SJCRH30 (cell line): ENCODE measurements at regions not wholly inside any gene's neighbourhood (a gene's known extent, or its start where the extent isn't known, plus 50 kb on each side); places are given as distances from the start of the nearest gene placed in this dataset.
"Not testable (repeated sequence)": the region's sequence is repeated elsewhere in the genome, so short reads cannot be mapped to it uniquely, and the experiment has no call there.

ENCODE experiments used
- DNase-seq, 2 experiments: peaks; one replicate each; pipeline ENCODE4 v3.0.0-alpha.2; 2015 to 2020
- H3K27ac ChIP-seq: fragments of 250-450 bp; sonication (Bioruptor Pico); 2 replicates; pipeline ENCODE4 v1.5.1; 2020; ENCODE audit warnings: mild to moderate bottlenecking, moderate library complexity
- H3K27me3 ChIP-seq: fragments of 250-450 bp; sonication (Bioruptor Pico); 2 replicates; pipeline ENCODE4 v1.5.1; 2020; ENCODE audit warnings: mild to moderate bottlenecking, moderate library complexity
- H3K36me3 ChIP-seq: fragments of 250-450 bp; sonication (Bioruptor Pico); 2 replicates; pipeline ENCODE4 v1.5.1; 2020; ENCODE audit warnings: mild to moderate bottlenecking, moderate library complexity
- H3K4me1 ChIP-seq: fragments of 250-450 bp; sonication (Bioruptor Pico); 2 replicates; pipeline ENCODE4 v1.5.1; 2020; ENCODE audit warnings: mild to moderate bottlenecking, moderate library complexity
- H3K4me3 ChIP-seq: fragments of 250-450 bp; sonication (Bioruptor Pico); 2 replicates; pipeline ENCODE4 v1.5.1; 2020; ENCODE audit warnings: mild to moderate bottlenecking, moderate library complexity
- H3K9me3 ChIP-seq: fragments of 250-450 bp; sonication (Bioruptor Pico); replicated peaks from 2 replicates; pipeline ENCODE4 v1.5.1; 2020; ENCODE audit warnings: mild to moderate bottlenecking, moderate library complexity

GRCh38 chr2:228522276-228522675, 340.8 kb upstream of the SPHKAP start:
- Histone ChIP-seq H3K4me3 (no peak overlapping the region), H3K9me3 (no peaks in the 10 kb centered on the region), H3K27me3 (no peaks in the 10 kb centered on the region), H3K4me1 (peaks cover 12% of the 10 kb centered on the region), H3K27ac (no peak overlapping the region), H3K36me3 (no peaks in the 10 kb centered on the region)
- no peak for DNase-seq

- Histone ChIP-seq H3K36me3 (no peaks in the 10 kb centered on the region), H3K27ac (no peak overlapping the region), H3K27me3 (no peaks in the 10 kb centered on the region)
Measured at GRCh38 chr2:228519561-228519960, 338.1 kb upstream of the SPHKAP start.

GRCh38 chr2:228516019-228516418, 334.5 kb upstream of the SPHKAP start:
- Histone ChIP-seq H3K27ac (no peak overlapping the region), H3K4me3 (no peak overlapping the region), H3K36me3 (no peaks in the 10 kb centered on the region), H3K9me3 (no peaks in the 10 kb centered on the region), H3K27me3 (no peaks in the 10 kb centered on the region), H3K4me1 (no peaks in the 10 kb centered on the region)
- DNase-seq = peak in 1 of 2 experiments; percentile 9

More at GRCh38 chr2:228519561-228519960, 338.1 kb upstream of the SPHKAP start:
- no peak overlapping the region for H3K4me3 ChIP-seq
- H3K9me3 ChIP-seq = no peaks in the 10 kb centered on the region
- no peaks in the 10 kb centered on the region for H3K4me1 ChIP-seq
- DNase-seq = no peak

GRCh38 chr2:228513480-228513879, 332.0 kb upstream of the SPHKAP start:
- not testable (repeated sequence) for DNase-seq, H3K4me3 ChIP-seq, H3K36me3 ChIP-seq, H3K9me3 ChIP-seq, H3K4me1 ChIP-seq, H3K27ac ChIP-seq, H3K27me3 ChIP-seq

- Histone ChIP-seq H3K36me3 (no peaks in the 10 kb centered on the region), H3K4me3 (no peak overlapping the region), H3K9me3 (no peaks in the 10 kb centered on the region), H3K27ac (no peak overlapping the region), H3K27me3 (no peaks in the 10 kb centered on the region), H3K4me1 (no peaks in the 10 kb centered on the region)
- DNase-seq = no peak
Measured at GRCh38 chr2:228509021-228509420, 327.5 kb upstream of the SPHKAP start.

- Histone ChIP-seq H3K4me1 (no peaks in the 10 kb centered on the region), H3K36me3 (no peaks in the 10 kb centered on the region)
- DNase-seq = no peak
Measured at GRCh38 chr2:228507870-228508269, 326.4 kb upstream of the SPHKAP start.

GRCh38 chr2:228507231-228507824, 325.8 kb upstream of the SPHKAP start:
- H3K9me3 ChIP-seq = no peaks in the 10 kb centered on the region
- H3K36me3 ChIP-seq = no peaks in the 10 kb centered on the region
- H3K27me3 ChIP-seq = no peaks in the 10 kb centered on the region
- H3K4me1 ChIP-seq = no peaks in the 10 kb centered on the region
- no peak for DNase-seq
- H3K27ac ChIP-seq = no peak overlapping the region
- no peak overlapping the region for H3K4me3 ChIP-seq

More at GRCh38 chr2:228507870-228508269, 326.4 kb upstream of the SPHKAP start:
- no peak overlapping the region for H3K27ac ChIP-seq
- H3K4me3 ChIP-seq = no peak overlapping the region
- H3K27me3 ChIP-seq = no peaks in the 10 kb centered on the region
- no peaks in the 10 kb centered on the region for H3K9me3 ChIP-seq

- Histone ChIP-seq H3K36me3 (no peaks in the 10 kb centered on the region), H3K27ac (no peak overlapping the region), H3K4me1 (no peaks in the 10 kb centered on the region), H3K4me3 (no peak overlapping the region), H3K9me3 (no peaks in the 10 kb centered on the region), H3K27me3 (no peaks in the 10 kb centered on the region)
- peak in 1 of 2 experiments; percentile 13 for DNase-seq
Measured at GRCh38 chr2:228503731-228504130, 322.2 kb upstream of the SPHKAP start.

- Histone ChIP-seq H3K36me3 (no peaks in the 10 kb centered on the region), H3K27me3 (no peaks in the 10 kb centered on the region), H3K4me1 (no peaks in the 10 kb centered on the region), H3K4me3 (no peak overlapping the region), H3K27ac (no peak overlapping the region), H3K9me3 (no peaks in the 10 kb centered on the region)
- no peak for DNase-seq
Measured at GRCh38 chr2:228493852-228494251, 312.4 kb upstream of the SPHKAP start.

- no peak for DNase-seq
- Histone ChIP-seq H3K27ac (no peak overlapping the region), H3K27me3 (no peaks in the 10 kb centered on the region), H3K4me1 (no peaks in the 10 kb centered on the region), H3K36me3 (no peaks in the 10 kb centered on the region), H3K9me3 (no peaks in the 10 kb centered on the region; the same call in 1 of the 2 replicates), H3K4me3 (no peak overlapping the region)
Measured at GRCh38 chr2:228479014-228479413, 297.5 kb upstream of the SPHKAP start.

- H3K4me1 ChIP-seq = no peaks in the 10 kb centered on the region
- H3K27me3 ChIP-seq = no peaks in the 10 kb centered on the region
- no peak overlapping the region for H3K4me3 ChIP-seq
- H3K9me3 ChIP-seq = no peaks in the 10 kb centered on the region; the same call in 1 of the 2 replicates
- no peaks in the 10 kb centered on the region for H3K36me3 ChIP-seq
- H3K27ac ChIP-seq = no peak overlapping the region
- DNase-seq = no peak
Measured at GRCh38 chr2:228474466-228474865, 293.0 kb upstream of the SPHKAP start.

- H3K27ac ChIP-seq = no peak overlapping the region
- no peaks in the 10 kb centered on the region for H3K9me3 ChIP-seq
- no peaks in the 10 kb centered on the region for H3K4me1 ChIP-seq
- DNase-seq = no peak
- no peaks in the 10 kb centered on the region for H3K27me3 ChIP-seq
- H3K4me3 ChIP-seq = no peak overlapping the region
- no peaks in the 10 kb centered on the region for H3K36me3 ChIP-seq
Measured at GRCh38 chr2:228469721-228470120, 288.2 kb upstream of the SPHKAP start.

- Histone ChIP-seq H3K27ac (no peak overlapping the region), H3K4me1 (no peaks in the 10 kb centered on the region), H3K27me3 (no peaks in the 10 kb centered on the region), H3K4me3 (no peak overlapping the region), H3K36me3 (no peaks in the 10 kb centered on the region), H3K9me3 (no peaks in the 10 kb centered on the region)
- no peak for DNase-seq
Measured at GRCh38 chr2:228466851-228467250, 285.4 kb upstream of the SPHKAP start.

GRCh38 chr2:228465408-228465807, 283.9 kb upstream of the SPHKAP start:
- no peaks in the 10 kb centered on the region for H3K36me3 ChIP-seq
- no peak overlapping the region for H3K4me3 ChIP-seq
- H3K27ac ChIP-seq = no peak overlapping the region
- H3K4me1 ChIP-seq = no peaks in the 10 kb centered on the region
- DNase-seq = no peak
- no peaks in the 10 kb centered on the region for H3K9me3 ChIP-seq
- H3K27me3 ChIP-seq = no peaks in the 10 kb centered on the region

GRCh38 chr2:228458364-228458763, 276.9 kb upstream of the SPHKAP start:
- Histone ChIP-seq H3K4me3 (no peak overlapping the region), H3K27ac (no peak overlapping the region), H3K36me3 (no peaks in the 10 kb centered on the region), H3K4me1 (no peaks in the 10 kb centered on the region), H3K27me3 (no peaks in the 10 kb centered on the region), H3K9me3 (peaks cover 17% of the 10 kb centered on the region)
- DNase-seq = no peak

GRCh38 chr2:228447266-228447915, 265.9 kb upstream of the SPHKAP start:
- peak overlapping the region; percentile 8 for H3K27ac ChIP-seq
- DNase-seq = peak in 1 of 2 experiments; percentile 41

More at GRCh38 chr2:228447266-228447915, 265.9 kb upstream of the SPHKAP start:
- no peaks in the 10 kb centered on the region for H3K36me3 ChIP-seq
- H3K4me3 ChIP-seq = no peak overlapping the region
- H3K9me3 ChIP-seq = no peaks in the 10 kb centered on the region
- no peaks in the 10 kb centered on the region for H3K27me3 ChIP-seq
- peaks cover 14% of the 10 kb centered on the region; the same call in 1 of the 2 replicates for H3K4me1 ChIP-seq
